HCEC 1CT (cell line): ENCODE measurements at regions not wholly inside any gene's neighbourhood (a gene's known extent, or its start where the extent isn't known, plus 50 kb on each side); places are given as distances from the start of the nearest gene placed in this dataset.
A peak's percentile ranks its signal among the peaks of the same experiment; 100 is the strongest.
"Not testable (repeated sequence)": the region's sequence is repeated elsewhere in the genome, so short reads cannot be mapped to it uniquely, and the experiment has no call there.

ENCODE experiments used
- DNase-seq: peaks from one replicate; pipeline ENCODE4 v3.0.0-alpha.2; 2017

DNA sequence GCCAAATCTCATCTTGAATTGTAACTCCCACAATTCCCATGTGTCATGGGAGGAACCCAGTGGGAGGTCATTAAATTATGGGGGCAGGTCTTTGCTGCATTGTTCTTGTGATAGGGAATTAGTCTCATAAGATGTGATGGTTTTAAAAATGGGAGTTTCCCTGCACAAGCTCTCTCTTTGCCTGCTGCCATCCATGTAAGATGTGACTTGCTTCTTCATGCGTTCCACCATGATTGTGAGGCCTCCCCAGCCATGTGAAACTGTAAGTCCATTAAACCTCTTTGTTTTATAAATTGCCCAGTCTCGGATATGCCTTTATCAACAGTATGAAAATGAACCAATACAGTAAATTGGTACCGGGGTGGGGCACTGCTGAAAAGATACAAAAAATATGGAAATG lies 974.5 kb downstream of the MCTP2 start:
- DNase-seq: not testable (repeated sequence)

DNA sequence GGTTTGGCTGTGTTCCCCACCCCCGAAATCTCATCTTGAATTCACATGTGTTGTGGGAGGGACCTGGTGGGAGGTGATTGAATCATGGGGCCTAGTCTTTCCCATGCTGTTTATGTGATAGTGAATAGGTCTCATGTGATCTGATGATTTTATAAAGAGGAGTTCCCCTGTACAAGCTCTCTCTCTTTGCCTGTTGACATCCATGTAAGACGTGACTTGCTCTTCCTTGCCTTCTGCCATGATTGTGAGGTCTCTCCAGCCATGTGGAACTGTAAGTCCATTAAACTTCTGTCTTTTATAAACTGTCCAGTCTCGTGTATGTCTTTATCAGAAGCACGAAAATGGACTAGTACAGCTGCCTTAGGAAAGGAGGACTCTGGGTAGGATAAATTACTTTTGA lies 976.7 kb downstream of the MCTP2 start:
- DNase-seq: no peak

DNA sequence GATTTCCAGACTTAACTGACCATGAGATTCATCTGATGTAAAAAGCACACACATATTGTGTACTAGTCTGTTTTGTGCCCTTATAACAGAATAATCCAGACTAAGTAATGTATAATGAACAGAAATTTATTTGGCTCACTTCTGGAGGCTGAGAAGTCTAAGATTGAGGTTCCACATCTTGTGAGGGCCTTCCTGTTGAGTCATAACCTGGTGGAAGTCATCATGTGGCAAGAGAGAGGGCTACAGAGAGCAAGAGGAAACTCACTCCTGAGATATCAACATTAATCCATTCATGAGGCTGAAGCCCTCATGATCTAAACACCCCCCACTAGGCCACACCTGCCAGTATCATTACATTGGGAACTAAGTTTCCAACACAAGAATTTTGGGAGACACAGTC lies 977.6 kb downstream of the MCTP2 start:
- DNase-seq: peak; percentile 55

DNA sequence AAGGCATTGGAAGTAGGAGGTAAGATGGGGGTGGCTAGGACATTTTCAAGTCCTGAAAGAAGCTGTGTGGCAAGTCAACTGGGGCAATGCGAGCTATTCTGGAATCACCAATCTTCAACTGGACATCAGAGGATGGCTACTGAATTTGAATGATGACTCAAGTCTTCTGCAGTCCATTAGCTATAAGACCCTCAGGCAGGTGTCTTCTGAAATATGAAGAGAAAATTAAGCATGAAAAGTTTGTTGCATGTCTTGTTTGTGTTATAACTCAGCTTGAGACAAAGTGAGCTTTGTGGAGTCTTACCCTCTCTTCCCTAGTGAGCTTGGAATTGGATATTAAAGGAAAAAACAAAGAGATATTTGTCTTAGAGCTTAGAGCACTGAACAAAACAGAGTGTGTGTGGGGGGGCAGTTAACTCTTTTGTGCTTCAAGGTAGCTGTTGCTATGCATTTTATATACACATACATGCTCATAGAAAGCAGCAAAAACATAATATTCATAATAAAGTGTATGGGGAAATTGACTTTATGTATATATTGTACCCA lies 979.1 kb downstream of the MCTP2 start:
- DNase-seq: no peak

DNA sequence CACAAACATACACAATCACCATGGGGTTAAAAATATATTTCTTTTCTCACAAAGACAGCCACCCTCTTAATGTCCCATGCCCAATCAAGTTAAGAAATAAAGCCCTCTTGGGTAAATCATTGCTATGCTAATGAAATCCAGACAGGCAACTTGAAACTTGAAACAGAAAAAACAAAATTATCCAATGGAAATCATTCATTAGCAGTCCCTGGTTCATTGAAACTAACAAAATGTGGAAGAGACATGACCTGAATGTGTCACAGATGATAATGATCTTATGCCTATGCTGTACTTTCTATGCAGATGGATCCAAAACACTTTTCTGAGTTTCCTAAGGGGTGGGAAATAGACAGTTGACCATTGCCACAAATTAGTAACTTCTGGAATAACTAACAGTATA lies 983.7 kb downstream of the MCTP2 start:
- DNase-seq: no peak

DNA sequence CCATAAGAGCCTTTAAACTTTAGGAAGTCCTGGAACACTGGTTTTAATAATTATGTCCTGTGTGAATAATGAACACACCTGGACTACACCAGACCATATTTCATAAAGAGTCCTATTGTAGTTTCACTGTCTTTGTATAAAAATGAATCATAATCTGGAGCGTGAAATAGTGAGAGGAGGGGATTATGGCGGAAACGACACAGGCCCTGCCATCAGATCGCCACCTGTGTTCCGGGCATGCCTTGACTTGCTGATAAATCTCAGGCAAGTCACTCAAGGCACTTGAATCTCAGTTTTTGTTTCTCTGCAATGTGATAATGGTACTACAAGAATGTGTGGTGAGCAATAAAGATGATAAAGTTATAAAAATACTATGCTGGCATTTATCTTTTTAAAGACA lies 995.5 kb downstream of the MCTP2 start:
- DNase-seq: no peak

DNA sequence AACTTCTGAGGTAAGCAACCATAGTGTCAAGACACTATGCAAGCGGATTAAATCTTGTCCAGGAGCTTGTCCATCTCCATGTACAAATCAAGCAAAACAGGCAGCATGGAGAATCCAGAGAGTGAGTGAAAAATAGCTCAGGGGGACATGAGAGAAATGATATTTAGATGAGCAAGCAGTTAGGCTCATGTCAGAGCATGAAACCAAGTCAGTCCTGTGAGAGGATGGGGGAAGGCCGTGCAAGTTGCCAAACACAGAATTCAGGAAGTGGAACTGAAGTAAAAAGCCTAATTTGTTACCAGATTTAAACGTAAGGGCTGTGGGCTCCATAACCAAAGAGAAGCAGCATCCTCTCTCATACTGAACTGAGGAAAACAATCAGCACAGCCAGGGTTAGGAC lies 995.9 kb downstream of the MCTP2 start:
- DNase-seq: no peak

DNA sequence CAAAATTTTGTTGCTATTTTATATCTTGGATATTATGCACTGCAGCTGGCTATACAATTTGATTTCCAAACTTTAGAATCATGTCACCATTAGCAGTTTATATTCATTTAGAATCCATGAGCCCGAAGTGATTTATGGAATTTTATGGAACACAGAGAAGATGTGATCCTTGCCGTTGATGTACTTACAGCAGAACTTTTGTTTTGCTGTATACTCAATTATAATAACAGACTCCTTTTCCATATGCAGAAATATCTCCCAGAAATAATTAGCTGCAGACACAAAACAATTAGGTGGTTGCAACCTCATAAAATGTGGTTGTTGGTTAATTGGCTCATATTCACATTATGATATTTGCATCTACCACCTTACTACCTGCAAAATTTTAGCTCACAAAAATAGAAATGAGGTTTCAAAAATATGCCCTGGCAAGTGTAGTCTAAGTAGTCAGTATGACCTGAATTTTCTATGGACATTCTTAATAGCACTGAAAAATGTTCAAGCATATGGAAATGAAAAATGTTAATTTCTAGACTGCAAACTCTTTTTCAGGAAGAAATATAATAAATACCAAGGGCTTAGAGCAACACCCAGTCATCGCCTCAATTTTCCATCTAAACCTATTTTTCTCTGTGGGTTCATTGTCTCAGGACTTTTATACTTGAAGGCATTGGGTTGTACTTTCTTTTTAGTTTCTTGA lies 997.6 kb downstream of the MCTP2 start:
- no peak for DNase-seq

DNA sequence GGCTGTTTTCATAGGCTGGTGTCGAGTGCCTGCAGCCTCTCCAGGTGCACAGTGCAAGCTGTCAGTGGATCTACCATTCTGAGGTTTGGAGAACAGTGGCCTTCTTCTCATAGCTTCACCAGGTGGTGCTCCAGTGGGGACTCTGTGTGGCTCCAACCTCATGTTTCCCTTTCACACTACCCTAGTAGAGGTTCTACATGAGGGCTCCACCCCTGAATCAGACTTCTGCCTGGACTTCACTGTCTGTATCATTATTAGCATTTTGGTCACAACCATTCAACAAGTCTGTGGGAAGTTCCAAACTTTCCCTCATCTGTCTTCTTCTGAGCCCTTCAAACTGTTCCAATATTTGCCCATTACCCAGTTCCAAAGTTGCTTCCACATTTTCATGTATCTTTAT lies 1003.7 kb downstream of the MCTP2 start:
- DNase-seq: no peak

DNA sequence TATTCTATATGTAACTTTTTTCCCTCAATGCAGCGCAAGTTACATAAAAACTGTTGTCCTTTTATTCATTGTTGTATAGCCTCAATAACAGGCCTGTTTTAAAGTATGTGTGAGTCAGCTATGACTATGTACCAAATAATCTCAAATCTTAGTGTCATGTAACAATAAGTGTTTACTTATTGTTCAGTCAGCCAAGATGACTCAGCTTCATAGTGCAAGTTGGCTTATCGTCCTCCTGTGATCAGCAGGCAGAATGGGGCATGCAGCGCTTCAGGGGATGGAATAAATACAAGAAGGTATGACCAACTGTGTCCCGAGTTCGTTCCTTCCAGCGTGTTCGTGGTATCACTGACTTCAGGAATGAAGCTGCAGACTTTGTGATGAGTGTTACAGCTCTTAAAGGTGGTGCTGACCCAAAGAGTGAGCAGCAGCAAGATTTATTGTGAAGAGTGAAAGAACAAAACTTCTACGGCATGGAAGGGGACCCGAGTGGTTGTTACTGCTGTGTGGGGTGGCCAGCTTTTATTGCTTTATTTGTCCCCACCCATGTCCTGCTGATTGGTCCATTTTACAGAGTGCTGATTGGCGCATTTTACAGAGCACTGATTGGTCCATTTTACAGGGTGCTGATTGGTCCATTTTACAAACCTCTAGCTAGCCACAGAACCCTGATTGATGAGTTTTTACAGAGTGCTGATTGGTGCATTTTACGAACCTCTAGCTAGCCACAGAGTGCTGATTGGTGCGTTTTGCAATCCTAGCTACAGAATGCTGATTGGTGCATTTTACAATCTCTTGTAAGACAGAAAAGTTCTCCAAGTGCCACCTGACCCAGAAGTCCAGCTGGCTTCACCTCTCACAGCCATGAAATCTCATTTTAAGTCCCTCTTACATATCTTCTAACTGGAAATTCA lies 1016.0 kb downstream of the MCTP2 start:
- peak; percentile 98 for DNase-seq

DNA sequence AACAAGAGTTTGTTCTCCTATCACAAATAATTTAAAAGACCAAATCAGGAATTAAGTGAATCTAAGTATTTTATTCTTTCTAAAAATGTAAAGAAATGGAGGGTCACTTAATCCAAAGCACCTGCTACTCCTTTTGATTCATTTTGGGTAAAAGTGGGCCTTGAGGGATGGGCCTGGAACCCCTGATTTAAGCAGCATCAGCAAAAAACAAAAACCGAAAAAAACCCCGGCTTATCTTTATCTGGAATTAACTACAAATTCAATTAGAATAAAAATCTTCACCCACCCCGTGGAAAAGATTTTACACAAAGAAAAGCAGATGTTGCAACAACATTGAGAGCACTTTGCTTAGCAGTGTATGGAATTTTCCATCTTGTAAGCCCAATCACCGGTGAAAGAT lies 1018.2 kb downstream of the MCTP2 start:
- no peak for DNase-seq

DNA sequence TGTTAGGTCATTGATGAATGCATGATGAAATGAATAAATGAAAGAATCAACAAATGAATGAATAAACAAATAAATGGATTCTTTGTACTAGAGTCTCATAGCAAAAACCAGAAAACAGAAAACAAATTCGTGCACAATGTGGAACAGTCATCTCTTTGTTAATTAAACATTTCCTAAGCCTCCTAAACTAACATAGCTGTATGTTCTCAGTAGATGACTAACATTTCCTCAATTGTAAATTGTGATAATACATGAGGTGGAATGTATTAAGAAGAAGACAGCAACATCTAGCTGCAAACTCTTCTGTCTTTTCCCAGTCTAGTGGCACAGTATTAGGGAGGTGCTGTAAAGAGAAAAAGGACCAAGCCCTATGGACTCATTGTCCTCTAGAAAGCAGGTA lies 1021.0 kb downstream of the MCTP2 start:
- DNase-seq: peak; percentile 29

DNA sequence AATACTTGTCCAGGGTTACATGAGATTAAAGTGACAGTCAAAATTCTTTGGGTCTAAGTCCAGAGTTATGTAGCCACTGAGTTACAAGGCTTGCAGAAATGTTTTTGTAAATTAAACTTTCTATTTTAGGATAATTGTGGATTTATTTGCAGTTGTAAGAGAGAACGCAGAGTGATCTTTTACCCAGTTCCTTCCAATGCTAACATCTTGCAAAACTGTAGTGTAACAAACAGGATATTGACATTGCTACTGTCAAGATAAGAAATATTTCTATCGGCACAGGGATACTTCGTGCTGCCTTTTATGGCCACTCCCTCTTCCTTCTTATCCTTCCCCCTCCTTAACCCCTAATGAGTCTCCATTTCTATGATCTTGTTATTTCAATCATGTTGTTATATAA lies 1022.9 kb downstream of the MCTP2 start:
- DNase-seq: no peak

DNA sequence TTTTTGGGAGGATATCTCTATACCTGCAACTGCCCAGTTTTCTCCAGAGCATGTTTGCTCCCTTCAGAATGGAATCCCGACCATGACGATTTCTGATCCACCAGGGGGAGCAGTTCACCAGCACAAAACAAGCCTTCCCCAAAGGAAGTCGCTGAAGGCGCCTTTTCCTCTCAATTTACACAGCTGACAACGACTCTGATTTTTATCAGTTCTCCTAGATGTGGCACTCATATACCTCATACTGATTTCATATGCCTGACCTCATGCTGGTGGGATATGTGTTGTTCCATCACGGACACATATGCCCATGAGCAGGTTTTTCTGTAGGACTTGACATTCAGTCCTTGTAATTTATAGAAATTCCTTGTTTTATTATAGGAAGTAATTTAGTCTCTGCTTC lies 1028.2 kb downstream of the MCTP2 start:
- DNase-seq: peak; percentile 74

DNA sequence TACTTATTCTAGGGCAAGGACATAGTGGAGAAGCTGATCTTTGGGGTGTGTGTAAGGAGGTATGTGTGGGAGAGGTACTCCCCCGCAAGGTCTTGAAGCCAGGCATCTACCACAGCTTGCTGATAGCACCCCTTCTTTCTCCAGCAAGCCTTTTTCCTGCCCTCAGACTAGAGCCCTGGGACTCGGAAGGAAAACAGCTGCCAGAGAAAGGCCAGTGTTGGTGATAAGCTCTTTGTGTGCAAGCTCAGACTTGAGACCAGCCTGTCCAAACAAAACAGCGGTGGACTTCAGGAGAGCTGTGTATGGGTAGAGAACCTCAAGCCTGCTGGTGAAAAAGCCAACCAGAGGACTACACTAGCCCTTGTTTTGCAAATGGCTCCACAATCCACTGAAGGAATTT lies 1028.6 kb downstream of the MCTP2 start:
- DNase-seq: no peak

DNA sequence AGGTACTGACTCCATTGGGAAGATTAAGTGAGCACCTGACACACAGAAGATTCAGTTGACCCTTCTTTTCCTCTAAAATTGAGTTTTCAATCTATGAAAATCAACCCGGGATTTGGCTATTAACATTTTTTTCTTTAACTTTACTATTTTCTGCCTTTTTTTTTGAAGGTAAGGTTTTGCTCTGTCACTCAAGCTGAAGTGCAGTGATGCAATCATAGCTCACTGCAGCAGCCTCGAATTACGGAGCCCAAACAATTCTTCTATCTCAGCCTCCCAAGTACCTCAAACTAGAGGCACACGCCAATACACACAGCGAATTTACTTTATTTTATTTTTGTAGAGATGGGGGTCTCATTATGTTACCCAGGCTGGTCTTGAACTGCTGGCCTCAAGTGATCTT lies 1029.5 kb downstream of the MCTP2 start:
- no peak for DNase-seq

DNA sequence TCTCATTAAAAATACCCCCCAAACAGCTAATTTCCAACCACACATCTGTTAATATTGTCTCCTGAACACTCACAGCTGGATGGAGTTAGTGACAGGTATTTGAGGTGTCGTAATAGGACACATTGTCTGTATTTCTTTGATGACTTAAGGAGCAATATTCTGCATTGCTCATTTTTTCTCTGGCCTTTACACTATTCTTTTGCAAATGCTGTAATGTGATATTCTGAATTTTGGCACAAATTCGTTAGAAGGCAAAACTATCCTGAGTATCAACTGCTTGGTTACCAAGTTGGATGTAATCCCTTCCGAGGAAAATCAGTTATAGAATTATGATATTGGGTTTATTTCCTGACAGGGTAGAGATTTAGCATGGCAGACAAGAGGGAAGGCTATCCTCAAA lies 1030.2 kb downstream of the MCTP2 start:
- DNase-seq: no peak

DNA sequence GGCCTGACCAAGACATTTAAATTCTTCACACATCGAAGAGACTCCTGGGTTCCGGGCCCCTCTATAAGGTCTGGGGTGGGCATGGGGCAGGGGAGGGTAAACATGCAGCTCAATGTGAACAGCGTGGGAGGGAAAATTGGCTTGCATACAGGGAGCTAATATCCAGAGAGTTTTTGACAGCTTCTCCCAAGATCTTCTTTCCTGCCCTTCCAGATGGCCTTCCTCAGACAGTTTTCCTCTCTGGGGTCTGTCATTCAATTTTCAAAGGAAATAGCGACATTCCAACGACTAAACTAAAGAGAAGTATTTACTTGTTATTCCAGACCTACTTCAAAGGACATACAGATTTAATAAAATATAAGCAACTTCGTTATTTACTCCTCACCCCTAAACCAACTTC lies 1030.6 kb downstream of the MCTP2 start:
- DNase-seq: no peak

DNA sequence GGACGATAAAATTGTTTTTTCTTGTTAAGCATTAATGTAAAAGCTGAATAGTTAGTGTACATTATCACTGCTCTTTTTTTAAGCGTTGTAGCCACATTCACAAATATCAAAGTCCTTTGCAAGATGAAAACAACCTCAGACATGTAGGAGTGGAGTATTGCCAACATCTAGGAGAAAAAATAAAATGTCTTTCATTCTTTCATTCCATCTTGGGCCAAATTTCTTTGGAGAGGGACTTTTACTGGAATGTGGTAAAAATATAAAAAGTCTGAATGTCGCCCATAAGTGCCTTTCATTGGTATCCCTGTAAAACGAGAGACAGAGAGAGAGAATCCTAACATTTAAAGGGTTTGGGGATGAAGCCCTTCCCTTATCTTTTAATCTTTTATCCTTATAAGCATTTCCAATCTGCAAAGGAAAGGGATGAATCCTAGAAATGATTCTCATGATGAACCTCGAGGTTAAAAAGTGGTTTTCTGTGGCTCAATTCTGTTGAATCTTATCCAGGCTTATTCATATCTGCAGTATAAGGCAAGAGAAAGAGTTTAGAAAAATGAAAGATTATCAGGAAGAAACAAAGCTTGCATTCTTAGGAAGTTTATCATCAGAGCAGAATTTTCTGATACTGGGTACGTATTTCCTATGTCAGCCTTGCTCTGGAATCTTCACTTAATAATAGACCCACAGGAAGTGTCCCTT lies 1031.7 kb downstream of the MCTP2 start:
- peak; percentile 86 for DNase-seq

DNA sequence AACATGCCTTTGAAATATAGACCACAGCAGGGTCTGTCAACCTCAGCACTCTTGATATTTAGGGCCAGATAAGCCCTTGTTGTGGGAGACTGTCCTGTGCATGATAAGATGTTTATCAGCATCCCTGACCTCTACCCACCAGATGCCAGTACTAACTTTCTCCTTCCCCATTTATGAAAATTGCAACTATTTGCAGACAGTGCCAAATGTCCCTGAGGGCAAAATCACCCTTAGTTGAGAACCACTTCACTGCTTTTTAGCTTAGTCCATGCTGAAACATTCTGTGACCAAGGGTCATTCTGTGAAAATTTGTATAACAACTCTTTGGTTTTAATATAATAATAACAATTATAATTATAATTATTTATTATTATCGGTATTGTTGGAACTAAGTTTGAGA lies 1032.4 kb downstream of the MCTP2 start:
- no peak for DNase-seq

DNA sequence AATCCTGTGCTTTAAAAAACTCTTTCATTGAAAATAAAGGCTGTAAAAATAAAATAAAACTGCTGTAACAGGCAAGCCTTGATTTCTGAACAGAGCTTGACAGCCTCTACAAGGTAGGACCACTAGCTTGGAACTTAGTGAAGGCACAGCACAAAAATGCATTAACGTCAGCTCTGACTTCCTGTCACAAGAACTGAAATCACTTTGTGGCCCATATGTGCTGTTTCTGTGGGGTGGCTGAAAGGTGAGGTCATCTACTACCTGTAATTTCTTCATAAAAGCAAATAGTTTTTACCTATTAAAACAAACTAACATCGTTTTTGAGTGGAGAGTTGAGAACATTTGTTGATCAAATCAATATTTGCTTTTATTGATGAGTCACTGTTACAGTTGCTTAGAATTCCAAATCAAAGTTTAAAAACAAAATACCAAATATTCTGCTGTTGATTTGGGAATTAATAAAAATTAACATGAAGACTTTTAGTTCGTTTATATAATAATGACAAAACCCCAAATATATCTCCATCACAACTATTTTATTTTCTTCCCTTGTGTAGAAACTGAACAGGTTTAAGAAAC lies 1034.1 kb downstream of the MCTP2 start:
- no peak for DNase-seq

DNA sequence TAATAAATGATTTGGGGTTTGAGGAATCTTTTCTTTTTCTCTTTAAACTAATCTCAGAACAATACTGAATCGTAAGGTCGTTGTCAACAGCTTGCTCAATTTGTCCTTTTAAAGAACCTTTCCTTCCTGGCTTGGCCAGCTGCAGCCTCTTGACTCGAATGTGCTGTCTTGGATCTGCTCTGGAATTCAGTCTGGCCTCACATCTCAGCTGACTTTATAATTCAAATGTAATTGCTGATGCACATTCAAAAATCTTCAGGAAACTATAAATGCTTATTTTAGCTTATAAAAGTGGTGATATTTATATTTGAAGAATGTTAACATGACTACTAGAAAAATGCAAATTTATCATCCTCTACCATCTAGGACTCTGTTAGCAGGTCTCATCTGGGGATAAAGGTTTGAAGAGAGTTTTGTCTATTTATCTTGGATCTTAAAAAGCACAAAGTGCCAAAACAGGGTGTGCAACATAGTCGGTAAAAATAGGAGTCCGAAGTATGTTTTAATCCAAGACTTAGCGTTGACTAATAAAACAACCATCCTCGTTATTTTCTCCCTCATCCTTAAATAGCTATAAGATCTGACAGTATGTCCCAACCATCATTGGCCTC lies 1035.2 kb downstream of the MCTP2 start:
- peak; percentile 59 for DNase-seq

DNA sequence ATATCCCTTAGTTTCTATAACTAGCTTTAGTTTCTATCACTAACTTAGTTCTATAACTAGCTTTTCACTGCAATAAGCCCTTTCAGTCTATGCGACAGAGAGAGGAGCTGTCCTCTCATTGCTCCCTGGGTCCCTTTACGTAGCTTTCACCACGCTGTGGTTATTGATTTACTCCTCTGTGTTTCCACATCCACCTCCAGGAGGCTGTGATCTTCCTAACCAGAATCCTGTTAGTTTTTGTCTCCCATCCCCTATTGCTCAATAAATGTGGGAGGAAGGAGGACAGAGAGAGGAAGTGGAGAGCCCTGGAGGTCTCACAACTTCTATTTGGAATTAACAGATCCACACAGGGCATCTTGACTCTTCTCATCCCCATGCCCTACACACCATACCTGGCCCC lies 1036.1 kb downstream of the MCTP2 start:
- no peak for DNase-seq
